Lower lobe of right lung (tissue), 2 donors: ENCODE measurements at regions not wholly inside any gene's neighbourhood (a gene's known extent, or its start where the extent isn't known, plus 50 kb on each side); places are given as distances from the start of the nearest gene placed in this dataset.
A peak's percentile ranks its signal among the peaks of the same experiment; 100 is the strongest.

Source experiments
- ATAC-seq, 2 donors: fragments of 200-7000 bp; cut with Tn5 transposase; one replicate each; pipeline ENCODE4 v1.9.1; 2020 to 2022; ENCODE audit warnings: mild to moderate bottlenecking in 2 of 2, moderate library complexity in 2 of 2
- DNase-seq: peaks from one replicate; pipeline ENCODE4 v3.0.0-alpha.2; 2020
- H3K27ac ChIP-seq: fragments of 200-600 bp; one replicate; pipeline ENCODE4 v1.8.0; 2022
- H3K27me3 ChIP-seq: fragments of 200-600 bp; one replicate; pipeline ENCODE4 v1.8.0; 2022; ENCODE audit warnings: low read depth
- H3K36me3 ChIP-seq: fragments of 200-600 bp; one replicate; pipeline ENCODE4 v1.8.0; 2022; ENCODE audit warnings: mild to moderate bottlenecking
- H3K4me1 ChIP-seq: fragments of 200-600 bp; one replicate; pipeline ENCODE4 v1.8.0; 2022
- H3K4me3 ChIP-seq: fragments of 200-600 bp; one replicate; pipeline ENCODE4 v1.8.0; 2022; ENCODE audit warnings: mild to moderate bottlenecking
- H3K9me3 ChIP-seq: fragments of 200-600 bp; one replicate; pipeline ENCODE4 v1.8.0; 2022
- CTCF ChIP-seq: fragments of 200-600 bp; IDR thresholded peaks from one replicate; pipeline ENCODE4 v1.8.0; 2022; ENCODE audit warnings: antibody characterized with exemption, mild to moderate bottlenecking
- intact Hi-C: fragments of 100-400 bp; cut with DNase I; formaldehyde crosslinking; loops from one replicate; pipeline ENCODE4 v1.11.0; 2022
- donor health status: DM: no; HTN: yes; CAD: no; lungs with severe emphysema.

GRCh38 chr6:164924674-164925073, 384.7 kb downstream of the C6orf118 start:
- Histone ChIP-seq H3K9me3 (no peaks in the 10 kb centered on the region), H3K4me3 (no peak overlapping the region), H3K36me3 (no peaks in the 10 kb centered on the region), H3K4me1 (peaks cover 6% of the 10 kb centered on the region), H3K27ac (no peak overlapping the region), H3K27me3 (no peaks in the 10 kb centered on the region)
- DNase-seq (no peak), ATAC-seq (no peak)
- intact Hi-C loops: no loop called here
- no peak for TF ChIP-seq CTCF

GRCh38 chr6:164917211-164917610, 392.2 kb downstream of the C6orf118 start:
- Histone ChIP-seq H3K27ac (no peak overlapping the region), H3K4me1 (no peaks in the 10 kb centered on the region), H3K9me3 (peaks cover 7% of the 10 kb centered on the region), H3K4me3 (no peak overlapping the region), H3K27me3 (no peaks in the 10 kb centered on the region), H3K36me3 (no peaks in the 10 kb centered on the region)
- intact Hi-C loops: no loop called here
- no peak for ATAC-seq
- DNase-seq: no peak
- TF ChIP-seq CTCF: no peak

- intact Hi-C loops: no loop called here
- no peaks in the 10 kb centered on the region for H3K36me3 ChIP-seq
- H3K4me3 ChIP-seq: no peak overlapping the region
- no peaks in the 10 kb centered on the region for H3K27me3 ChIP-seq
- peaks cover 7% of the 10 kb centered on the region for H3K9me3 ChIP-seq
- H3K4me1 ChIP-seq: peaks cover 6% of the 10 kb centered on the region
- ATAC-seq: no peak
- no peak for DNase-seq
- no peak for TF ChIP-seq CTCF
- H3K27ac ChIP-seq: no peak overlapping the region
These were observed 393.3 kb downstream of the C6orf118 start for GRCh38 chr6:164916087-164916486.

GRCh38 chr6:164911873-164912580, 397.4 kb downstream of the C6orf118 start:
- peaks cover 6% of the 10 kb centered on the region for H3K4me1 ChIP-seq
- no peaks in the 10 kb centered on the region for H3K27me3 ChIP-seq
- peak in 1 of 2 donors; percentile 43 for ATAC-seq
- no peak for DNase-seq
- H3K27ac ChIP-seq: no peak overlapping the region
- TF ChIP-seq CTCF: no peak
- peaks cover 7% of the 10 kb centered on the region for H3K9me3 ChIP-seq
- no peak overlapping the region for H3K4me3 ChIP-seq
- intact Hi-C loops: no loop called here
- no peaks in the 10 kb centered on the region for H3K36me3 ChIP-seq

GRCh38 chr6:164911151-164911550, 398.3 kb downstream of the C6orf118 start:
- no peaks in the 10 kb centered on the region for H3K36me3 ChIP-seq
- no peak for ATAC-seq
- H3K4me3 ChIP-seq: peak overlapping the region; percentile 7
- peaks cover 2% of the 10 kb centered on the region for H3K9me3 ChIP-seq
- H3K27ac ChIP-seq: no peak overlapping the region
- intact Hi-C loops: no loop called here
- DNase-seq: no peak
- TF ChIP-seq CTCF: no peak
- H3K4me1 ChIP-seq: peaks cover 6% of the 10 kb centered on the region
- no peaks in the 10 kb centered on the region for H3K27me3 ChIP-seq
